ENCODE measurements at regions not wholly inside any gene's neighbourhood (a gene's known extent, or its start where the extent isn't known, plus 50 kb on each side); places are given as distances from the start of the nearest gene placed in this dataset.

GRCh38 chr12:58719161-58719560 is 201.1 kb downstream of the LRIG3 start:
- Mint-ChIP-seq H3K9me3 (ENCODE audit: unreplicated experiment) (no peaks in the 10 kb centered on the region), H3K4me3 (ENCODE audit: unreplicated experiment) (no peak overlapping the region), H3K4me1 (ENCODE audit: low read depth, unreplicated experiment) (no peaks in the 10 kb centered on the region), H3K27ac (ENCODE audit: unreplicated experiment) (no peak overlapping the region), H3K36me3 (ENCODE audit: insufficient read depth, unreplicated experiment) (no peaks in the 10 kb centered on the region), H3K27me3 (ENCODE audit: insufficient read depth, unreplicated experiment) (no peaks in the 10 kb centered on the region)
- H3K4me3 ChIP-seq (ENCODE audit: low read depth, low read length): no peak overlapping the region
- ChIA-PET POLR2A (no interaction called here), CTCF (no interaction called here)
- H3K36me3 ChIP-seq (ENCODE audit: control insufficient read depth, insufficient read depth, low read length): no peaks in the 10 kb centered on the region
- no peak for DNase-seq
- H3K9me3 ChIP-seq: no peaks in the 10 kb centered on the region
- no peak for TF ChIP-seq CTCF (IDR thresholded peaks at IDR 0.05; ENCODE audit: insufficient read depth in 1 of 2, low read depth in 1 of 2, low read length in 1 of 2, severe bottlenecking in 1 of 2, unreplicated experiment in 1 of 2)
- H3K27me3 ChIP-seq (replicated peaks; ENCODE audit: control insufficient read depth, insufficient read depth, low read length): no peaks in the 10 kb centered on the region
- no peaks in the 10 kb centered on the region for H3K4me1 ChIP-seq
- intact Hi-C loops (cut with micrococcal nuclease; ENCODE audit: unreplicated experiment): no loop called here
- no TSS peak for BruUV-seq (replicated peaks)

- no TSS peak for BruUV-seq (replicated peaks)
- H3K36me3 Mint-ChIP-seq (ENCODE audit: insufficient read depth, unreplicated experiment): no peaks in the 10 kb centered on the region
- no peak for DNase-seq
- H3K27ac Mint-ChIP-seq (ENCODE audit: unreplicated experiment): no peak overlapping the region
- no peak overlapping the region for H3K4me3 ChIP-seq (ENCODE audit: low read depth, low read length)
- no peaks in the 10 kb centered on the region for H3K27me3 ChIP-seq (replicated peaks; ENCODE audit: control insufficient read depth, insufficient read depth, low read length)
- intact Hi-C loops (cut with micrococcal nuclease; ENCODE audit: unreplicated experiment): no loop called here
- ChIA-PET CTCF (no interaction called here), POLR2A (no interaction called here)
- H3K27me3 Mint-ChIP-seq (ENCODE audit: insufficient read depth, unreplicated experiment): no peaks in the 10 kb centered on the region
- no peak for TF ChIP-seq CTCF (IDR thresholded peaks at IDR 0.05; ENCODE audit: insufficient read depth in 1 of 2, low read depth in 1 of 2, low read length in 1 of 2, severe bottlenecking in 1 of 2, unreplicated experiment in 1 of 2)
- no peaks in the 10 kb centered on the region for H3K36me3 ChIP-seq (ENCODE audit: control insufficient read depth, insufficient read depth, low read length)
- H3K9me3 ChIP-seq: no peaks in the 10 kb centered on the region
- no peaks in the 10 kb centered on the region for H3K4me1 ChIP-seq
- no peaks in the 10 kb centered on the region for H3K9me3 Mint-ChIP-seq (ENCODE audit: unreplicated experiment)
- no peaks in the 10 kb centered on the region for H3K4me1 Mint-ChIP-seq (ENCODE audit: low read depth, unreplicated experiment)
- no peak overlapping the region for H3K4me3 Mint-ChIP-seq (ENCODE audit: unreplicated experiment)
Measured at GRCh38 chr12:58720421-58720820, 199.9 kb downstream of the LRIG3 start.

- Histone ChIP-seq H3K9me3 (no peaks in the 10 kb centered on the region), H3K4me1 (no peaks in the 10 kb centered on the region), H3K4me3 (ENCODE audit: low read depth, low read length) (no peak overlapping the region), H3K36me3 (ENCODE audit: control insufficient read depth, insufficient read depth, low read length) (no peaks in the 10 kb centered on the region), H3K27me3 (replicated peaks; ENCODE audit: control insufficient read depth, insufficient read depth, low read length) (no peaks in the 10 kb centered on the region)
- intact Hi-C loops (cut with micrococcal nuclease; ENCODE audit: unreplicated experiment): no loop called here
- CTCF ChIA-PET: no interaction called here
- no peaks in the 10 kb centered on the region for H3K36me3 Mint-ChIP-seq (ENCODE audit: insufficient read depth, unreplicated experiment)
- no peak overlapping the region for H3K4me3 Mint-ChIP-seq (ENCODE audit: unreplicated experiment)
- BruUV-seq (replicated peaks): no TSS peak
- no peaks in the 10 kb centered on the region for H3K4me1 Mint-ChIP-seq (ENCODE audit: low read depth, unreplicated experiment)
- H3K27ac Mint-ChIP-seq (ENCODE audit: unreplicated experiment): no peak overlapping the region
- no peaks in the 10 kb centered on the region for H3K9me3 Mint-ChIP-seq (ENCODE audit: unreplicated experiment)
- POLR2A ChIA-PET: no interaction called here
- no peak for DNase-seq
- no peaks in the 10 kb centered on the region for H3K27me3 Mint-ChIP-seq (ENCODE audit: insufficient read depth, unreplicated experiment)
- TF ChIP-seq CTCF (IDR thresholded peaks at IDR 0.05; ENCODE audit: insufficient read depth in 1 of 2, low read depth in 1 of 2, low read length in 1 of 2, severe bottlenecking in 1 of 2, unreplicated experiment in 1 of 2): no peak
Measured at GRCh38 chr12:58725400-58726105, 194.8 kb downstream of the LRIG3 start.
